GM21367 (cell line): ENCODE measurements at regions not wholly inside any gene's neighbourhood (a gene's known extent, or its start where the extent isn't known, plus 50 kb on each side); places are given as distances from the start of the nearest gene placed in this dataset.

Experiments
- ATAC-seq: cut with Tn5 transposase; IDR thresholded peaks from one replicate; pipeline ENCODE4 v1.9.1; 2021; ENCODE audit not compliant: unreplicated experiment

- ATAC-seq = no peak
These were observed 448.8 kb downstream of the FLRT2 start for GRCh38 chr14:85978582-85979250.

GRCh38 chr14:85974602-85975001 lies 444.7 kb downstream of the FLRT2 start:
- no peak for ATAC-seq

GRCh38 chr14:85963486-85963885 lies 433.5 kb downstream of the FLRT2 start:
- ATAC-seq = no peak

- no peak for ATAC-seq
These were observed 430.8 kb downstream of the FLRT2 start for GRCh38 chr14:85960756-85961155.

GRCh38 chr14:85959063-85959462 lies 429.1 kb downstream of the FLRT2 start:
- no peak for ATAC-seq

GRCh38 chr14:85958069-85958468 lies 428.1 kb downstream of the FLRT2 start:
- no peak for ATAC-seq

- ATAC-seq = no peak
These were observed 423.3 kb downstream of the FLRT2 start for GRCh38 chr14:85953265-85953664.

GRCh38 chr14:85948153-85948552 lies 418.2 kb downstream of the FLRT2 start:
- no peak for ATAC-seq

- ATAC-seq = no peak
These were observed 417.7 kb downstream of the FLRT2 start for GRCh38 chr14:85947461-85948139.

GRCh38 chr14:85943192-85943591 lies 413.2 kb downstream of the FLRT2 start:
- no peak for ATAC-seq

- peak; percentile 46 for ATAC-seq
These were observed 404.9 kb downstream of the FLRT2 start for GRCh38 chr14:85934886-85935254.

- peak; percentile 93 for ATAC-seq
These were observed 404.4 kb downstream of the FLRT2 start for GRCh38 chr14:85934123-85934885.

- ATAC-seq = no peak
These were observed 391.3 kb downstream of the FLRT2 start for GRCh38 chr14:85921241-85921640.

GRCh38 chr14:85917716-85918115 lies 387.8 kb downstream of the FLRT2 start:
- ATAC-seq = no peak

GRCh38 chr14:85915711-85916110 lies 385.8 kb downstream of the FLRT2 start:
- no peak for ATAC-seq

- ATAC-seq = no peak
These were observed 382.2 kb downstream of the FLRT2 start for GRCh38 chr14:85912141-85912540.

GRCh38 chr14:85911044-85911443 lies 381.1 kb downstream of the FLRT2 start:
- ATAC-seq = no peak

- ATAC-seq = no peak
These were observed 379.6 kb downstream of the FLRT2 start for GRCh38 chr14:85909581-85909980.

GRCh38 chr14:85907536-85907935 lies 377.6 kb downstream of the FLRT2 start:
- no peak for ATAC-seq

GRCh38 chr14:85897808-85898207 lies 367.9 kb downstream of the FLRT2 start:
- no peak for ATAC-seq

- ATAC-seq = no peak
These were observed 365.7 kb downstream of the FLRT2 start for GRCh38 chr14:85895603-85896002.

GRCh38 chr14:85892251-85892650 lies 362.3 kb downstream of the FLRT2 start:
- ATAC-seq = no peak
